ENCODE measurements at regions not wholly inside any gene's neighbourhood (a gene's known extent, or its start where the extent isn't known, plus 50 kb on each side); places are given as distances from the start of the nearest gene placed in this dataset.

DNA sequence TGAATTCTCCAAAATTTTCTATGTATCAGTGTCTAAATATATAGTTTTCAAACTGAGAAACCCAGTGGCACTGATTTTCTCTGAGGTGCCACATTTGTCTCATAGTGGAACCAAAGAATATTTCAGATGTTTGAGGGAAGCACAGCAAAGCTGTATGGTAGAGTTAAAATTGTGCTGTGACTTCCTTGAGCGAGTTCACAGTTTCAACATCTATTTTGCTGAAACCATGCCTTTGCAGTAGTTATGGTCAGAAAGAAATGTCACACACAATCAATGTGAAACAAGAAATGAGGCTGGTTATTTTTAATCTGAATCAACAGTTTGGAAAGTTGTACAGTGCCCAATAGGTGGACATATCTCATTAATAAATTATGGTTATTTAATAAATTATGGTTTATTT is 394.0 kb upstream of the SPTLC3 start:
- TF ChIP-seq CTCF (IDR thresholded peaks at IDR 0.05 in 4 of 5, conservative IDR thresholded peaks at IDR 0.05 in 1 of 5) (no peak), POLR2A (IDR thresholded peaks at IDR 0.05) (no peak)
